ENCODE measurements at regions not wholly inside any gene's neighbourhood (a gene's known extent, or its start where the extent isn't known, plus 50 kb on each side); places are given as distances from the start of the nearest gene placed in this dataset.

- Histone ChIP-seq H3K27ac (ENCODE audit: low read depth, low read length) (no peak overlapping the region), H3K4me3 (ENCODE audit: low read depth in 1 of 5, low read length in 5 of 5) (no peak overlapping the region), H3K9me3 (ENCODE audit: control insufficient read depth in 5 of 5, low read length in 5 of 5) (peaks cover 0 to 15% (median 12%) of the 10 kb centered on the region in 5 donors), H3K9ac (ENCODE audit: low read length in 5 of 5) (no peak overlapping the region), H3K27me3 (ENCODE audit: control insufficient read depth in 5 of 5, insufficient read depth in 4 of 5, low read length in 5 of 5) (no peaks in the 10 kb centered on the region), H3K36me3 (ENCODE audit: control insufficient read depth in 5 of 5, insufficient read depth in 5 of 5, low read length in 5 of 5) (peaks cover 0 to 2% (median 0%) of the 10 kb centered on the region in 5 donors), H3K4me1 (ENCODE audit: control insufficient read depth in 5 of 5, insufficient read depth in 5 of 5, low read length in 5 of 5) (peaks cover 2 to 20% (median 16%) of the 10 kb centered on the region in 5 donors)
Measured at GRCh38 chr1:222457084-222457483, 90.8 kb downstream of the HHIPL2 start.

- H3K4me1 ChIP-seq (ENCODE audit: control insufficient read depth in 5 of 5, insufficient read depth in 5 of 5, low read length in 5 of 5), result peaks cover 2 to 20% (median 16%) of the 10 kb centered on the region in 5 donors
- peak overlapping the region; percentile 12 to 76 (median 63) for H3K9ac ChIP-seq (ENCODE audit: low read length in 5 of 5)
- peak overlapping the region; percentile 84 for H3K27ac ChIP-seq (ENCODE audit: low read depth, low read length)
- peaks cover 0 to 15% (median 12%) of the 10 kb centered on the region in 5 donors for H3K9me3 ChIP-seq (ENCODE audit: control insufficient read depth in 5 of 5, low read length in 5 of 5)
- H3K36me3 ChIP-seq (ENCODE audit: control insufficient read depth in 5 of 5, insufficient read depth in 5 of 5, low read length in 5 of 5), result peaks cover 0 to 2% (median 0%) of the 10 kb centered on the region in 5 donors
- H3K4me3 ChIP-seq (ENCODE audit: low read depth in 1 of 5, low read length in 5 of 5), result peak overlapping the region in 4 of 5 donors; percentile 36 to 59 (median 42)
- H3K27me3 ChIP-seq (ENCODE audit: control insufficient read depth in 5 of 5, insufficient read depth in 4 of 5, low read length in 5 of 5), result no peaks in the 10 kb centered on the region
Measured at GRCh38 chr1:222455188-222455879, 92.6 kb downstream of the HHIPL2 start.

- peaks cover 0 to 15% (median 12%) of the 10 kb centered on the region in 5 donors for H3K9me3 ChIP-seq (ENCODE audit: control insufficient read depth in 5 of 5, low read length in 5 of 5)
- H3K27me3 ChIP-seq (ENCODE audit: control insufficient read depth in 5 of 5, insufficient read depth in 4 of 5, low read length in 5 of 5), result no peaks in the 10 kb centered on the region
- peak overlapping the region; percentile 84 for H3K27ac ChIP-seq (ENCODE audit: low read depth, low read length)
- peak overlapping the region in 4 of 5 donors; percentile 36 to 59 (median 42) for H3K4me3 ChIP-seq (ENCODE audit: low read depth in 1 of 5, low read length in 5 of 5)
- peaks cover 0 to 2% (median 0%) of the 10 kb centered on the region in 5 donors for H3K36me3 ChIP-seq (ENCODE audit: control insufficient read depth in 5 of 5, insufficient read depth in 5 of 5, low read length in 5 of 5)
- H3K4me1 ChIP-seq (ENCODE audit: control insufficient read depth in 5 of 5, insufficient read depth in 5 of 5, low read length in 5 of 5), result peaks cover 2 to 20% (median 16%) of the 10 kb centered on the region in 5 donors
- peak overlapping the region; percentile 12 to 76 (median 63) for H3K9ac ChIP-seq (ENCODE audit: low read length in 5 of 5)
Measured at GRCh38 chr1:222454782-222455181, 93.1 kb downstream of the HHIPL2 start.

- H3K9ac ChIP-seq (ENCODE audit: low read length in 5 of 5), result peak overlapping the region in 1 of 5 donors; percentile 65
- no peak overlapping the region for H3K27ac ChIP-seq (ENCODE audit: low read depth, low read length)
- no peak overlapping the region for H3K4me3 ChIP-seq (ENCODE audit: low read depth in 1 of 5, low read length in 5 of 5)
- peaks cover 0 to 15% (median 12%) of the 10 kb centered on the region in 5 donors for H3K9me3 ChIP-seq (ENCODE audit: control insufficient read depth in 5 of 5, low read length in 5 of 5)
- peaks cover 0 to 2% (median 0%) of the 10 kb centered on the region in 5 donors for H3K36me3 ChIP-seq (ENCODE audit: control insufficient read depth in 5 of 5, insufficient read depth in 5 of 5, low read length in 5 of 5)
- peaks cover 2 to 20% (median 16%) of the 10 kb centered on the region in 5 donors for H3K4me1 ChIP-seq (ENCODE audit: control insufficient read depth in 5 of 5, insufficient read depth in 5 of 5, low read length in 5 of 5)
- H3K27me3 ChIP-seq (ENCODE audit: control insufficient read depth in 5 of 5, insufficient read depth in 4 of 5, low read length in 5 of 5), result no peaks in the 10 kb centered on the region
Measured at GRCh38 chr1:222454186-222454585, 93.7 kb downstream of the HHIPL2 start.

- Histone ChIP-seq H3K4me3 (ENCODE audit: low read depth in 1 of 5, low read length in 5 of 5) (no peak overlapping the region), H3K4me1 (ENCODE audit: control insufficient read depth in 5 of 5, insufficient read depth in 5 of 5, low read length in 5 of 5) (peaks cover 2 to 20% (median 16%) of the 10 kb centered on the region in 5 donors), H3K27me3 (ENCODE audit: control insufficient read depth in 5 of 5, insufficient read depth in 4 of 5, low read length in 5 of 5) (no peaks in the 10 kb centered on the region), H3K36me3 (ENCODE audit: control insufficient read depth in 5 of 5, insufficient read depth in 5 of 5, low read length in 5 of 5) (no peaks in the 10 kb centered on the region), H3K27ac (ENCODE audit: low read depth, low read length) (no peak overlapping the region), H3K9me3 (ENCODE audit: control insufficient read depth in 5 of 5, low read length in 5 of 5) (peaks cover 0 to 3% (median under 1%) of the 10 kb centered on the region in 5 donors), H3K9ac (ENCODE audit: low read length in 5 of 5) (no peak overlapping the region)
Measured at GRCh38 chr1:222452031-222452430, 95.9 kb downstream of the HHIPL2 start.

- Histone ChIP-seq H3K27me3 (ENCODE audit: control insufficient read depth in 5 of 5, insufficient read depth in 4 of 5, low read length in 5 of 5) (no peaks in the 10 kb centered on the region), H3K36me3 (ENCODE audit: control insufficient read depth in 5 of 5, insufficient read depth in 5 of 5, low read length in 5 of 5) (no peaks in the 10 kb centered on the region), H3K27ac (ENCODE audit: low read depth, low read length) (no peak overlapping the region), H3K9me3 (ENCODE audit: control insufficient read depth in 5 of 5, low read length in 5 of 5) (no peaks in the 10 kb centered on the region), H3K9ac (ENCODE audit: low read length in 5 of 5) (no peak overlapping the region), H3K4me3 (ENCODE audit: low read depth in 1 of 5, low read length in 5 of 5) (no peak overlapping the region), H3K4me1 (ENCODE audit: control insufficient read depth in 5 of 5, insufficient read depth in 5 of 5, low read length in 5 of 5) (no peaks in the 10 kb centered on the region)
Measured at GRCh38 chr1:222443566-222443965, 104.3 kb downstream of the HHIPL2 start.

GRCh38 chr1:222441066-222441465, 106.8 kb downstream of the HHIPL2 start:
- Histone ChIP-seq H3K4me1 (ENCODE audit: control insufficient read depth in 5 of 5, insufficient read depth in 5 of 5, low read length in 5 of 5) (no peaks in the 10 kb centered on the region), H3K9me3 (ENCODE audit: control insufficient read depth in 5 of 5, low read length in 5 of 5) (no peaks in the 10 kb centered on the region), H3K27ac (ENCODE audit: low read depth, low read length) (no peak overlapping the region), H3K27me3 (ENCODE audit: control insufficient read depth in 5 of 5, insufficient read depth in 4 of 5, low read length in 5 of 5) (no peaks in the 10 kb centered on the region), H3K9ac (ENCODE audit: low read length in 5 of 5) (no peak overlapping the region), H3K36me3 (ENCODE audit: control insufficient read depth in 5 of 5, insufficient read depth in 5 of 5, low read length in 5 of 5) (no peaks in the 10 kb centered on the region), H3K4me3 (ENCODE audit: low read depth in 1 of 5, low read length in 5 of 5) (no peak overlapping the region)

GRCh38 chr1:222424826-222425225, 123.1 kb downstream of the HHIPL2 start:
- H3K36me3 ChIP-seq (ENCODE audit: control insufficient read depth in 5 of 5, insufficient read depth in 5 of 5, low read length in 5 of 5), result no peaks in the 10 kb centered on the region
- no peak overlapping the region for H3K9ac ChIP-seq (ENCODE audit: low read length in 5 of 5)
- H3K9me3 ChIP-seq (ENCODE audit: control insufficient read depth in 5 of 5, low read length in 5 of 5), result peaks cover 0 to 4% (median 3%) of the 10 kb centered on the region in 5 donors
- H3K4me1 ChIP-seq (ENCODE audit: control insufficient read depth in 5 of 5, insufficient read depth in 5 of 5, low read length in 5 of 5), result no peaks in the 10 kb centered on the region
- H3K27me3 ChIP-seq (ENCODE audit: control insufficient read depth in 5 of 5, insufficient read depth in 4 of 5, low read length in 5 of 5), result no peaks in the 10 kb centered on the region
- H3K4me3 ChIP-seq (ENCODE audit: low read depth in 1 of 5, low read length in 5 of 5), result no peak overlapping the region
- H3K27ac ChIP-seq (ENCODE audit: low read depth, low read length), result no peak overlapping the region

GRCh38 chr1:222421380-222421779, 126.5 kb downstream of the HHIPL2 start:
- no peaks in the 10 kb centered on the region for H3K4me1 ChIP-seq (ENCODE audit: control insufficient read depth in 5 of 5, insufficient read depth in 5 of 5, low read length in 5 of 5)
- no peak overlapping the region for H3K9ac ChIP-seq (ENCODE audit: low read length in 5 of 5)
- no peak overlapping the region for H3K27ac ChIP-seq (ENCODE audit: low read depth, low read length)
- no peaks in the 10 kb centered on the region for H3K36me3 ChIP-seq (ENCODE audit: control insufficient read depth in 5 of 5, insufficient read depth in 5 of 5, low read length in 5 of 5)
- no peak overlapping the region for H3K4me3 ChIP-seq (ENCODE audit: low read depth in 1 of 5, low read length in 5 of 5)
- no peaks in the 10 kb centered on the region for H3K27me3 ChIP-seq (ENCODE audit: control insufficient read depth in 5 of 5, insufficient read depth in 4 of 5, low read length in 5 of 5)
- peaks cover 0 to 4% (median 3%) of the 10 kb centered on the region in 5 donors for H3K9me3 ChIP-seq (ENCODE audit: control insufficient read depth in 5 of 5, low read length in 5 of 5)

- H3K4me1 ChIP-seq (ENCODE audit: control insufficient read depth in 5 of 5, insufficient read depth in 5 of 5, low read length in 5 of 5), result no peaks in the 10 kb centered on the region
- H3K36me3 ChIP-seq (ENCODE audit: control insufficient read depth in 5 of 5, insufficient read depth in 5 of 5, low read length in 5 of 5), result no peaks in the 10 kb centered on the region
- H3K27me3 ChIP-seq (ENCODE audit: control insufficient read depth in 5 of 5, insufficient read depth in 4 of 5, low read length in 5 of 5), result no peaks in the 10 kb centered on the region
- H3K4me3 ChIP-seq (ENCODE audit: low read depth in 1 of 5, low read length in 5 of 5), result no peak overlapping the region
- peaks cover 0 to 4% (median 0%) of the 10 kb centered on the region in 5 donors for H3K9me3 ChIP-seq (ENCODE audit: control insufficient read depth in 5 of 5, low read length in 5 of 5)
- no peak overlapping the region for H3K9ac ChIP-seq (ENCODE audit: low read length in 5 of 5)
- no peak overlapping the region for H3K27ac ChIP-seq (ENCODE audit: low read depth, low read length)
Measured at GRCh38 chr1:222420633-222421032, 127.3 kb downstream of the HHIPL2 start.
